PC-3 (cell line): ENCODE measurements at regions not wholly inside any gene's neighbourhood (a gene's known extent, or its start where the extent isn't known, plus 50 kb on each side); places are given as distances from the start of the nearest gene placed in this dataset.

Experiments
- ATAC-seq: fragments of 200-7000 bp; cut with Tn5 transposase; 2 replicates; pipeline ENCODE4 v1.9.1; 2020; ENCODE audit warnings: mild to moderate bottlenecking, moderate library complexity
- BruUV-seq: library from RNA; stranded (reverse); fragments of 400-500 nt; replicated peaks from 2 replicates; lab custom pipeline; 2021; lab: Mats Ljungman, UMichigan
- CTCF ChIA-PET: fragments of 300-600 bp; sonication (Branson Sonifier 250); formaldehyde crosslinking; loops from one replicate; lab custom pipeline; 2022; ENCODE audit warnings: antibody characterized with exemption; lab: Charles Lee
- POLR2A ChIA-PET: fragments of 300-600 bp; sonication (Branson Sonifier 250); formaldehyde crosslinking; loops from one replicate; lab custom pipeline; 2022; ENCODE audit warnings: antibody characterized with exemption; ENCODE audit not compliant: unreplicated experiment; lab: Charles Lee
- DNase-seq: peaks from one replicate; pipeline ENCODE4 v3.0.0-alpha.2; 2015
- H2AFZ ChIP-seq: fragments of 300-600 bp; sonication (generic); 2 replicates; pipeline ENCODE4 v1.6.0; 2016; ENCODE audit warnings: antibody characterized with exemption, low read length
- H3F3A ChIP-seq: fragments of 300-600 bp; sonication (generic); one replicate; pipeline ENCODE4 v1.6.0; 2017; ENCODE audit warnings: antibody characterized with exemption, low read length, control low read depth, mild to moderate bottlenecking; ENCODE audit not compliant: unreplicated experiment
- H3K27ac ChIP-seq: fragments of 300-600 bp; sonication (generic); 2 replicates; pipeline ENCODE4 v1.5.1; 2016; ENCODE audit warnings: mild to moderate bottlenecking, low read length
- H3K27me3 ChIP-seq: fragments of 300-600 bp; sonication (generic); 2 replicates; pipeline ENCODE4 v1.6.1; 2016; ENCODE audit warnings: low read length, mixed read lengths
- H3K36me3 ChIP-seq: fragments of 300-600 bp; sonication (generic); 2 replicates; pipeline ENCODE4 v1.6.1; 2016; ENCODE audit warnings: low read depth, mixed run types, low read length, mixed read lengths
- H3K4me1 ChIP-seq: fragments of 300-600 bp; sonication (generic); 2 replicates; pipeline ENCODE4 v1.5.1; 2016; ENCODE audit warnings: low read length; ENCODE audit not compliant: insufficient read depth
- H3K4me2 ChIP-seq: fragments of 300-600 bp; sonication (generic); 2 replicates; pipeline ENCODE4 v1.6.0; 2016; ENCODE audit warnings: low read length
- H3K4me3 ChIP-seq: fragments of 300-600 bp; sonication (generic); 2 replicates; pipeline ENCODE4 v1.5.1; 2016; ENCODE audit warnings: mild to moderate bottlenecking, low read length, mixed read lengths
- H3K79me2 ChIP-seq: fragments of 300-600 bp; sonication (generic); 2 replicates; pipeline ENCODE4 v1.6.1; 2017; ENCODE audit warnings: low read length, mixed read lengths
- H3K9ac ChIP-seq: fragments of 300-600 bp; sonication (generic); 2 replicates; pipeline ENCODE4 v1.6.0; 2016; ENCODE audit warnings: mild to moderate bottlenecking, low read length
- H3K9me2 ChIP-seq: fragments of 300-600 bp; sonication (generic); replicated peaks from 2 replicates; pipeline ENCODE4 v1.6.1; 2016; ENCODE audit warnings: mixed run types, low read length, mixed read lengths
- H3K9me3 ChIP-seq: fragments of 300-600 bp; sonication (generic); 2 replicates; pipeline ENCODE4 v1.6.1; 2016; ENCODE audit warnings: low read length, mixed read lengths
- H4K20me1 ChIP-seq: fragments of 300-600 bp; sonication (generic); 2 replicates; pipeline ENCODE4 v1.6.1; 2016; ENCODE audit warnings: low read length, mixed read lengths
- EZH2 ChIP-seq: fragments of 300-600 bp; sonication (generic); IDR thresholded peaks from one replicate; pipeline ENCODE4 v1.6.1; 2017; ENCODE audit warnings: antibody characterized with exemption, mild to moderate bottlenecking, low read length; ENCODE audit not compliant: unreplicated experiment
- EZH2phosphoT487 ChIP-seq: fragments of 300-600 bp; sonication (generic); IDR thresholded peaks from 2 replicates; pipeline ENCODE4 v1.6.1; 2018; ENCODE audit warnings: mild to moderate bottlenecking, antibody characterized with exemption, low read length, borderline replicate concordance
- intact Hi-C: fragments of 100-400 bp; cut with micrococcal nuclease; formaldehyde crosslinking; loops from 2 replicates; pipeline ENCODE4 v1.9.0; 2023
- TF ChIP-seq, protein P1 (sequence below): fragments of 300-600 bp; sonication (generic); conservative IDR thresholded peaks from 2 replicates; pipeline ENCODE4 v1.5.1; 2017; ENCODE audit warnings: antibody characterized with exemption, low read depth, mild to moderate bottlenecking, low read length

DNA sequence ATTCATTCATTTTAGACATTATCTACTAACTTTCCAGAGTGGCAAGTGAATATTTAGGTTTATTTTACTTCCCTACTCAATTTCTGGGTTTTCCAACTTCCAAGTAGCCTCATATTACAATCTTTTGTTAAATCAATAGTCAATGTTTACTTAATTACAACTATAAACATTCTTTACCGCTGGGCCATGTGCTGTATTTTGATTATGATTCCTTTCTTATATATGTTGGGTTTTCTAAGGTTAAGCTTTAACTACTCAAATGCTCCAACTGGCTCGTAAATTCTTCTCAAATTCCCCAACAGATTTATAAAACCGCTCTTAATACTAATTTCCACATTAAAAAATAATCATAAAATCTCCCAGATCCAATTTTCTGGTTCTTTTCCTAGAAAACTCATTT, 110.1 kb upstream of the ABCA1 start:
- H2AFZ ChIP-seq = peak overlapping the region; percentile 62
- H3K4me3 ChIP-seq = peak overlapping the region; percentile 22; the same call in 1 of the 2 replicates
- no peaks in the 10 kb centered on the region for H3F3A ChIP-seq
- H3K4me2 ChIP-seq = peak overlapping the region; percentile 60; the same call in 1 of the 2 replicates
- no peaks in the 10 kb centered on the region for H3K27me3 ChIP-seq
- H3K27ac ChIP-seq = peak overlapping the region; percentile 34; the same call in 1 of the 2 replicates
- ATAC-seq = peak; percentile 61
- no peaks in the 10 kb centered on the region for H3K9me3 ChIP-seq
- TF ChIP-seq EZH2 (no peak), EZH2phosphoT487 (no peak)
- TF ChIP-seq, protein P1, sequence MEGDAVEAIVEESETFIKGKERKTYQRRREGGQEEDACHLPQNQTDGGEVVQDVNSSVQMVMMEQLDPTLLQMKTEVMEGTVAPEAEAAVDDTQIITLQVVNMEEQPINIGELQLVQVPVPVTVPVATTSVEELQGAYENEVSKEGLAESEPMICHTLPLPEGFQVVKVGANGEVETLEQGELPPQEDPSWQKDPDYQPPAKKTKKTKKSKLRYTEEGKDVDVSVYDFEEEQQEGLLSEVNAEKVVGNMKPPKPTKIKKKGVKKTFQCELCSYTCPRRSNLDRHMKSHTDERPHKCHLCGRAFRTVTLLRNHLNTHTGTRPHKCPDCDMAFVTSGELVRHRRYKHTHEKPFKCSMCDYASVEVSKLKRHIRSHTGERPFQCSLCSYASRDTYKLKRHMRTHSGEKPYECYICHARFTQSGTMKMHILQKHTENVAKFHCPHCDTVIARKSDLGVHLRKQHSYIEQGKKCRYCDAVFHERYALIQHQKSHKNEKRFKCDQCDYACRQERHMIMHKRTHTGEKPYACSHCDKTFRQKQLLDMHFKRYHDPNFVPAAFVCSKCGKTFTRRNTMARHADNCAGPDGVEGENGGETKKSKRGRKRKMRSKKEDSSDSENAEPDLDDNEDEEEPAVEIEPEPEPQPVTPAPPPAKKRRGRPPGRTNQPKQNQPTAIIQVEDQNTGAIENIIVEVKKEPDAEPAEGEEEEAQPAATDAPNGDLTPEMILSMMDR = no peak
- DNase-seq = peak; percentile 39
- BruUV-seq = no TSS peak
- intact Hi-C loops = no loop called here
- no peaks in the 10 kb centered on the region for H3K9me2 ChIP-seq
- H3K79me2 ChIP-seq = no peaks in the 10 kb centered on the region
- H3K9ac ChIP-seq = no peak overlapping the region
- ChIA-PET POLR2A (no interaction called here), CTCF (no interaction called here)
- H4K20me1 ChIP-seq = no peaks in the 10 kb centered on the region
- peaks cover 14% of the 10 kb centered on the region; the same call in 1 of the 2 replicates for H3K4me1 ChIP-seq
- H3K36me3 ChIP-seq = no peaks in the 10 kb centered on the region

DNA sequence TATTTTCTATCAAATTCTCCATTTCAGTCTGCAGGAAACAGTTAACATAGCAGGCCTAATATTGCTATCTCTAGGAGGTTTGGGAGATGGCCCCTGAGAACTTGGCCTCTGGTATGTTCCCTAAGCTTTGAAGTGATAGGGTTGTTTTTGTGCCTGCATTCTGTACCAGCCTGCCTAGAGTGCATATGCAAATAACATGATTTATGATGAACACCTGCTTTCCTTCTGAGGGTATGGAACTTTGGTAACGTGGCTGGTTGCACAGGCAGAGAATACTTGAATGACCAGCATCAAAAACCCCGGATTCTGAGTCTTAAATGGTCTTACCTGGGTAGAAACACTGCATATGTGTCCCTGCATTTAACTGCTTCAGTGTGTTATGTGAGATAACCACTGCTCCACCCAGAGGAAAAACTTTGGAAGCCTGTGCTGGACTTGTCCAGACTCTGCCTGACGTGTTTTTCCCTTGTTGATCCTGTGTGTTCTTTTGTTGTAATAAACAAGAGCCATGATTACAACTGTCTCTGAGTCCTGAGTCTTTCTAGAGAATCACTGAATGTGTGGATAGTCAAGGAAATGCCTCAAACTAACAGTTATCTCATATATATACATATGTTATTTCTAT, 111.3 kb upstream of the ABCA1 start:
- TF ChIP-seq EZH2 (no peak), EZH2phosphoT487 (no peak)
- TF ChIP-seq, protein P1 = no peak
- CTCF ChIA-PET = no interaction called here
- no peaks in the 10 kb centered on the region for H3K9me2 ChIP-seq
- H2AFZ ChIP-seq = no peak overlapping the region
- no peak overlapping the region for H3K9ac ChIP-seq
- ATAC-seq (no peak), DNase-seq (no peak)
- H3K27ac ChIP-seq = no peak overlapping the region
- no peaks in the 10 kb centered on the region for H3F3A ChIP-seq
- no peaks in the 10 kb centered on the region for H4K20me1 ChIP-seq
- intact Hi-C loops = no loop called here
- H3K4me3 ChIP-seq = no peak overlapping the region
- H3K27me3 ChIP-seq = no peaks in the 10 kb centered on the region
- H3K4me1 ChIP-seq = peaks cover 14% of the 10 kb centered on the region; the same call in 1 of the 2 replicates
- H3K9me3 ChIP-seq = no peaks in the 10 kb centered on the region
- H3K36me3 ChIP-seq = no peaks in the 10 kb centered on the region
- H3K4me2 ChIP-seq = no peak overlapping the region
- H3K79me2 ChIP-seq = no peaks in the 10 kb centered on the region
- POLR2A ChIA-PET = no interaction called here
- no TSS peak for BruUV-seq

DNA sequence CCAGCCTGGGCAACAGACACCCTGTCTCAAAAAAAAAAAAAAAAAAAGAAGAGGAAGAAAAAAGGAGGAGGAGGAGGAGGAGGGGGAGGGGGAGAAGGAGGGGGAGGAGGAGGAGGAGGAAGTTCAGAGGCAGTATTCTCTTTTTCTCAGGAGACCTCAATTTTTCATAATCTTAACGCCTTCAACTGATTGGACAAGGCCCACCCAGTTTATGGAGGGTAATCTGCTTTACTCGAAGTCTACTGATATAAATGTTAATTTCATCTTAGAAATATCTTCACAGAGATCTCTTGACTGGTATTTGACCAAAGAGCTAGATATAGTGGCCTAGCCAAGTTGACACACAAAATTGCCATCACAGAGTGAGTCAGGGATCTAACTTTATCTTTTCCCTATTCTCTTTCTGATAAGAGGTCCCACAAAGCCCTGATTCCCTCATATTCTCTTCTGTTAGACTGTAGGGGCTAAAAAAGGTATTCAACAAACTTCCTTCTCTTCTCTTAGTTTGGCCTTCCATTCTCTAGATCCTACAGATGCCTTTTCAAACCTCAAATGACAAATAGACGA, 115.5 kb upstream of the ABCA1 start:
- no peak for TF ChIP-seq EZH2
- TF ChIP-seq, protein P1 = no peak
- Histone ChIP-seq H3K27ac (no peak overlapping the region), H3K79me2 (no peaks in the 10 kb centered on the region), H3K4me1 (peaks cover 11% of the 10 kb centered on the region), H3K27me3 (no peaks in the 10 kb centered on the region), H4K20me1 (no peaks in the 10 kb centered on the region), H3F3A (no peaks in the 10 kb centered on the region), H3K4me2 (no peak overlapping the region), H3K4me3 (no peak overlapping the region), H3K9me2 (no peaks in the 10 kb centered on the region), H3K9ac (no peak overlapping the region), H3K36me3 (no peaks in the 10 kb centered on the region), H3K9me3 (no peaks in the 10 kb centered on the region), H2AFZ (no peak overlapping the region)
- intact Hi-C loops = no loop called here
- ChIA-PET CTCF (no interaction called here), POLR2A (no interaction called here)
- ATAC-seq = no peak
- BruUV-seq = no TSS peak
- DNase-seq = no peak
